Urothelium cell line (cell line): ENCODE measurements at regions not wholly inside any gene's neighbourhood (a gene's known extent, or its start where the extent isn't known, plus 50 kb on each side); places are given as distances from the start of the nearest gene placed in this dataset.
"Not testable (repeated sequence)": the region's sequence is repeated elsewhere in the genome, so short reads cannot be mapped to it uniquely, and the experiment has no call there.

Source experiments
- DNase-seq: peaks from one replicate; pipeline ENCODE4 v3.0.0; 2011; ENCODE audit warnings: low spot score, mixed read lengths
- FAIRE-seq: peaks from 2 replicates; lab custom pipeline; 2011; peaks lifted over from hg19 to GRCh38; lab: Jason Lieb, UNC

GRCh38 chr4:91989914-91990313, 313.9 kb upstream of the GRID2 start:
- FAIRE-seq = no peak
- no peak for DNase-seq

- no peak for FAIRE-seq
- DNase-seq = no peak
These were observed 313.0 kb upstream of the GRID2 start for GRCh38 chr4:91990726-91991125.

GRCh38 chr4:91997045-91997444, 306.7 kb upstream of the GRID2 start:
- no peak for DNase-seq
- no peak for FAIRE-seq

DNA sequence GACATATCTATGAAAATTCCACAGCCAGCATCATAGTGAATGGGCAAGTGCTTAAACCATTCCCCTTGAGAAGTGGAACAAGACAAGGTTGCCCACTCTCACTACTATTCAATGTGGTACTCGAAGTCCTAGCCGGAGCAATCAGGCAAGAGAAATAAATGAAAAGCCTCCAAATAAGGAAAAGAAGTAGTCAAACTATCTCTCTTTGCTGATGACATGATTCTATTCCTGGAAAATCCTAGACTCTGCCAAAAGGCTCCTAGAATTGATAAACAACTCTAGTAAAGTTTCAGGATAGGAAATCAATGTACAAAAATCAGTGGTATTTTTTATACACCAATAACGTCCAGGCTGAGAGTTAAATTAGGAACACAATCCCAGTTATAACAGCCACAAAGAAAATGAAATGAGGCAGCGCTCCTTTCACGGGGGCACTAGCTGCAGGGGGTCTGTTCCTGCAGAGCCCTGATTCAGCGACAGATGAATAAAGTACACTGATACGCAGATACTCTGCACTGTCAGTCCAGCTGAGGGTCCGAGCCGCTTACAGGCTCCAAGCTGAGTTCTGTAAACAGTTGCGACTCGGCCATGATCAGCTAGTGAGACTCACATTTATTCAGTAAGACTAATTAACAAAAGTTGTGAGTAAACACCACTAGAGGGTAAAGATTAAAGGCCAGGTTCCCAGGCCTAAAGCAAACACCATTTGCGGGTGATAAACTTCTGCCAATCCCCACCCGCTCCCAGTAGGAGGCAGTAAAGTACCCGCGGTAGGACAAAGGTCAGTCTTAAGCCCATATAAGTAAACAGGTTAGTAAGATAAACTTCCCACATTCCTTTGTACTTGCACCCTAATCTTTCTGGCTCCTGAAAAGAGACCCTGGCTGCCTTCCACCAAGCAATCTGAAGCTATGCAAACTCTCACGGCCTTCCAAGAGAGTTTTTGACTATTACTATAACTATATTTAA, 290.6 kb upstream of the GRID2 start:
- no peak for DNase-seq
- FAIRE-seq = no peak

- FAIRE-seq (no peak), DNase-seq (no peak)
These were observed 289.7 kb upstream of the GRID2 start for GRCh38 chr4:92014067-92014466.

- DNase-seq (no peak), FAIRE-seq (no peak)
These were observed 282.6 kb upstream of the GRID2 start for GRCh38 chr4:92021203-92021602.

DNA sequence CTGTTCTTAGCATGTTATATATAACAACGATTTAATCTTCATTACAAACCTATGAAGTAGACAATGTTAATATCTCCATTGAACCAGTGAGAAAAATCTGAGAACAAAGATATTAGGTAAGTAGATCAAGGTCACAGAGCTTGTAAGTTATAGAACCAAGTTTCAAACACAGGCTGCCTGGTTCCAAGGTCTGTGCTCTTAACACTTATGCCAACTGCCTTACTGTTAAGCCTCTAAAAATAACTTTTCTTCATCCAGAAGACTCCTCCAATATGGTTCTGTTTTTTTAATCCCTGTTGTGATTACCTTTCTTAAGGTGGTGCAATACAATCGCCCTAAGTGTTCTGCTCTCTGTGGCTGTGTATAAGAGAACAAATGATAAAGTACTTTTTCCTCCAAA, 282.0 kb upstream of the GRID2 start:
- DNase-seq (no peak), FAIRE-seq (no peak)

DNA sequence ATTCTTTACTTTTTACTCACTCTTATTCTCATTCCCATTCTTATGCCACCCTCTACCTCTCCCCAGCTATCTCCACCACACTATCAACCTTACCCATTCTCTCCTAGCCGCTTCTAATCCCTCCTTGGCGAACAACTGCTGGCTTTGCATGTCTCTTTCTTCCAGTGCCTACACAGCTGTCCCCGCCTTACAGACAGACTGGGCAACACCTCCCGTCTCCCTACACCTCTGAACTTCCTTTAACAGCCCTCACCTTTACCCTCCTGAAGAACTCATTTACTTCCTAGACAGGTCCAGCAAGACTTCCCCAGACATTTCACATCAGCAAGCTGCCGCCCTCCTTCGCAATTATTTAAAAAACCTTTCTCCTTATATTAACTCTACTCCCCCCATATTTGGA, 274.9 kb upstream of the GRID2 start:
- not testable (repeated sequence) for DNase-seq, FAIRE-seq

DNA sequence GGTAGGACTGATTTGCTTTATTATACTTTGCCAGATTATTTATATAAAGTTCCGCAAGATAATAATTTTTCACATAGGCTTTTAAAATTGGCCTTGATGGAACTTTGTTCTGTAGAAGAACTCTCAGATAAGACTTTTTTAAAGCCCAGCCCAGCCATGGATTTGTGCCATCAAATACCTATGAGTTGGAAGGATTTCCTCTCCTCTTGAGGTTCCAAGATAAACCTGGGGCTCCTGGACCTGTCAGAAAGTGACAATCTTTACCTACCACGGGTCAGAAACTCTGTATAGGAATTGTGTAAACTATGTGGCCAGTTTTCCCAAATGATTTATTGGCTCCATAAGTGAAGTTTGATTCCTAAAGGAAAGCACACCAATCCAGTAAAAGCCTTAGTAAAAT, 271.9 kb upstream of the GRID2 start:
- no peak for FAIRE-seq
- DNase-seq = no peak

- DNase-seq (no peak), FAIRE-seq (no peak)
These were observed 268.1 kb upstream of the GRID2 start for GRCh38 chr4:92035666-92036065.

DNA sequence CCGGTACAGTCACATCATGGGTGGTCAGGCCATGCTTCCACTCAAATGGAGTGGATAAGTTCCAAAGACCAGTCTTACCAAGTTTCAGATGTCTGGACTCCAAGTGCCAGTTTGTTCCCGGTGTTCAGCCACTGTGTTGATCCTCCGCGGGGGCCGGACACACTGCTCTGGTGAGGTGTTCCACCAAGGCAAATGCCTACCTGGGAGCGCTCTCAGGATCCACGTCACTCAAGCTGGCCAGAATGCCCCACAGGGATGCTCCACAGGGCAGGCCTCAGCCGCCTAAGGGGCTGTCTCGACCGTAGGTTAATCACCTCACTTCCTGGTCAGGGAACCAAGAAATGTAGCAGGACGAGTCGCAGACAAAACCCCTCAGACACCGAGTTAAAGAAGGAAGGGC, 258.0 kb upstream of the GRID2 start:
- DNase-seq (no peak), FAIRE-seq (no peak)

- no peak for DNase-seq
- FAIRE-seq = no peak
These were observed 256.4 kb upstream of the GRID2 start for GRCh38 chr4:92047209-92047875.

GRCh38 chr4:92050875-92051274, 252.9 kb upstream of the GRID2 start:
- no peak for DNase-seq
- FAIRE-seq = no peak

DNA sequence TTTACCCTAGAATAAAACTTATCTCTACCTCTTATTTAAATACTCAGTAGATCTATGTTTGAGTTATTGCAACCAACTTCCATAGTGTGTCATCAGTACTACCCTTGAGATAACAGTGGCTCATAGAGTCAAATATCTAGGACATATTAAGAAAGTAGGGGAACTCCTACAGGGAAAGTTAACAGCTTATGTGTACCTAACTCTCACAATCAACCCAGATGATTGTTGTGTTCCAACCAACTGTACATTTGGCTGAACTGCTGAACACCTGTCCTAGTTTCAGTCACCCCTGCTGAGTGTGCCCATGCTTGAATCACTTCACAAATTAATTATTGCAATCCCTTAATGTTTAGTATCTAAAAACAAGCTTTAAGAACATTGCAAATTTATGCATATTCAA, 244.2 kb upstream of the GRID2 start:
- FAIRE-seq (no peak), DNase-seq (no peak)

GRCh38 chr4:92060333-92060732, 243.4 kb upstream of the GRID2 start:
- FAIRE-seq (no peak), DNase-seq (no peak)

GRCh38 chr4:92064574-92064973, 239.2 kb upstream of the GRID2 start:
- DNase-seq = no peak
- FAIRE-seq = no peak

- no peak for DNase-seq
- FAIRE-seq = no peak
These were observed 237.3 kb upstream of the GRID2 start for GRCh38 chr4:92066485-92066884.

GRCh38 chr4:92071587-92071986, 232.2 kb upstream of the GRID2 start:
- FAIRE-seq (no peak), DNase-seq (no peak)

DNA sequence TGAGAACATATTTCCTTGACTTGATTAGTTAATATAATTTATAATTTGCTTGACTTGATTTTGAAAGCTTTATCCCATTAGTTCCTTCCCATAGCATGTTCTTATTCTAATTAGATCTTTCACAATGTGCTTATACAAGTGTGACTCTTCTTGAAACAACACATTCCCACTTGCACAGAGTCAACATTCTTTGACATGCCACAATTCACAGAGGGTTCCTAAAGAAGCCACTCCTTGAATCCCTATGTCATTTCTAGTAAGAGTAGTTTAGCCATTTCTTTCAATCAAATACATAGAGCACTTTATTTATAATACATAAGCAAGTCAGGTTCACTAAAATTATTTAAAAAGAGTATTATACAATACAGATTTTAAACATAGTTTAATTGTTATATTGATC, 228.9 kb upstream of the GRID2 start:
- FAIRE-seq (no peak), DNase-seq (no peak)

GRCh38 chr4:92090887-92091286, 212.9 kb upstream of the GRID2 start:
- DNase-seq (no peak), FAIRE-seq (no peak)

- no peak for FAIRE-seq
- no peak for DNase-seq
These were observed 212.4 kb upstream of the GRID2 start for GRCh38 chr4:92091335-92091734.

GRCh38 chr4:92099861-92100260, 203.9 kb upstream of the GRID2 start:
- FAIRE-seq (no peak), DNase-seq (no peak)
